NCI-H748 (cell line): ENCODE measurements at regions not wholly inside any gene's neighbourhood (a gene's known extent, or its start where the extent isn't known, plus 50 kb on each side); places are given as distances from the start of the nearest gene placed in this dataset.

Experiments used
- DNase-seq: peaks from one replicate; lab custom pipeline; 2025; ENCODE audit not compliant: unreplicated experiment; lab: John Stamatoyannopoulos, UW

GRCh38 chr12:118467641-118468305 is 91.4 kb downstream of the SUDS3 start:
- DNase-seq = no peak

GRCh38 chr12:118472940-118473339 is 96.6 kb downstream of the SUDS3 start:
- DNase-seq = no peak

GRCh38 chr12:118480235-118480634 is 103.9 kb downstream of the SUDS3 start:
- no peak for DNase-seq

GRCh38 chr12:118488034-118488433 is 111.7 kb downstream of the SUDS3 start:
- no peak for DNase-seq

- peak; percentile 26 for DNase-seq
These were observed 117.6 kb downstream of the SUDS3 start for GRCh38 chr12:118493962-118494361.

GRCh38 chr12:118494776-118495175 is 118.4 kb downstream of the SUDS3 start:
- no peak for DNase-seq

GRCh38 chr12:118495296-118495695 is 118.9 kb downstream of the SUDS3 start:
- no peak for DNase-seq

- DNase-seq = no peak
These were observed 121.8 kb downstream of the SUDS3 start for GRCh38 chr12:118498171-118498570.

GRCh38 chr12:118500299-118500698 is 123.9 kb downstream of the SUDS3 start:
- DNase-seq = no peak

GRCh38 chr12:118501489-118501888 is 125.1 kb downstream of the SUDS3 start:
- DNase-seq = no peak

GRCh38 chr12:118503476-118503875 is 127.1 kb downstream of the SUDS3 start:
- DNase-seq = no peak

- DNase-seq = no peak
These were observed 136.3 kb downstream of the SUDS3 start for GRCh38 chr12:118512669-118513068.

- DNase-seq = no peak
These were observed 137.3 kb downstream of the SUDS3 start for GRCh38 chr12:118513611-118514010.

- DNase-seq = no peak
These were observed 137.9 kb downstream of the SUDS3 start for GRCh38 chr12:118514297-118514696.

GRCh38 chr12:118520214-118521035 is 144.1 kb downstream of the SUDS3 start:
- no peak for DNase-seq

GRCh38 chr12:118521036-118521370 is 144.6 kb downstream of the SUDS3 start:
- DNase-seq = peak; percentile 33

- DNase-seq = no peak
These were observed 148.1 kb downstream of the SUDS3 start for GRCh38 chr12:118524446-118524845.

GRCh38 chr12:118525216-118525615 is 148.9 kb downstream of the SUDS3 start:
- no peak for DNase-seq

- peak; percentile 26 for DNase-seq
These were observed 150.1 kb downstream of the SUDS3 start for GRCh38 chr12:118526255-118527095.

- no peak for DNase-seq
These were observed 151.0 kb downstream of the SUDS3 start for GRCh38 chr12:118527310-118527709.

GRCh38 chr12:118528625-118529024 is 152.3 kb downstream of the SUDS3 start:
- DNase-seq = no peak

GRCh38 chr12:118534003-118534402 is 157.6 kb downstream of the SUDS3 start:
- DNase-seq = no peak
